HG02938 (cell line): ENCODE measurements at regions not wholly inside any gene's neighbourhood (a gene's known extent, or its start where the extent isn't known, plus 50 kb on each side); places are given as distances from the start of the nearest gene placed in this dataset.

ENCODE experiments used
- ATAC-seq: cut with Tn5 transposase; IDR thresholded peaks from one replicate; pipeline ENCODE4 v1.9.1; 2021; ENCODE audit warnings: mild to moderate bottlenecking, moderate library complexity; ENCODE audit not compliant: unreplicated experiment

- no peak for ATAC-seq
Observed at GRCh38 chr4:153034681-153035080, 98.6 kb downstream of the FHDC1 start.

- no peak for ATAC-seq
Observed at GRCh38 chr4:153036931-153037482, 100.9 kb downstream of the FHDC1 start.

- ATAC-seq = no peak
Observed at GRCh38 chr4:153038623-153039311, 102.6 kb downstream of the FHDC1 start.

GRCh38 chr4:153039542-153040185 is 103.5 kb downstream of the FHDC1 start:
- no peak for ATAC-seq

GRCh38 chr4:153040677-153041076 is 104.6 kb downstream of the FHDC1 start:
- no peak for ATAC-seq

GRCh38 chr4:153044036-153044435 is 107.9 kb downstream of the FHDC1 start:
- no peak for ATAC-seq

- no peak for ATAC-seq
Observed at GRCh38 chr4:153045111-153045982, 109.2 kb downstream of the FHDC1 start.

GRCh38 chr4:153058671-153059060 is 122.5 kb downstream of the FHDC1 start:
- ATAC-seq = no peak

GRCh38 chr4:153060196-153060595 is 124.1 kb downstream of the FHDC1 start:
- ATAC-seq = no peak

- ATAC-seq = no peak
Observed at GRCh38 chr4:153061971-153062370, 125.8 kb downstream of the FHDC1 start.

GRCh38 chr4:153062652-153063168 is 126.6 kb downstream of the FHDC1 start:
- no peak for ATAC-seq

- no peak for ATAC-seq
Observed at GRCh38 chr4:153063490-153063889, 127.4 kb downstream of the FHDC1 start.

- ATAC-seq = no peak
Observed at GRCh38 chr4:153064571-153064970, 128.4 kb downstream of the FHDC1 start.

GRCh38 chr4:153065276-153065675 is 129.2 kb downstream of the FHDC1 start:
- no peak for ATAC-seq

- ATAC-seq = no peak
Observed at GRCh38 chr4:153067376-153067775, 131.3 kb downstream of the FHDC1 start.

GRCh38 chr4:153068751-153069150 is 132.6 kb downstream of the FHDC1 start:
- ATAC-seq = no peak

- no peak for ATAC-seq
Observed at GRCh38 chr4:153071958-153072598, 132.2 kb upstream of the TRIM2 start.

GRCh38 chr4:153072661-153073060 is 131.6 kb upstream of the TRIM2 start:
- ATAC-seq = no peak

- ATAC-seq = no peak
Observed at GRCh38 chr4:153074486-153074885, 129.8 kb upstream of the TRIM2 start.

- ATAC-seq = no peak
Observed at GRCh38 chr4:153074936-153075630, 129.2 kb upstream of the TRIM2 start.
